Endothelial cell (in vitro differentiated cells): ENCODE measurements at regions not wholly inside any gene's neighbourhood (a gene's known extent, or its start where the extent isn't known, plus 50 kb on each side); places are given as distances from the start of the nearest gene placed in this dataset.
A peak's percentile ranks its signal among the peaks of the same experiment; 100 is the strongest.
"Not testable (repeated sequence)": the region's sequence is repeated elsewhere in the genome, so short reads cannot be mapped to it uniquely, and the experiment has no call there.

Source experiments
- DNase-seq: peaks from one replicate; pipeline ENCODE4 v3.0.0; 2021; ENCODE audit warnings: low spot score
- H3K27ac Mint-ChIP-seq: one replicate; pipeline ENCODE4 v1.8.0; 2021; ENCODE audit warnings: mixed read lengths, inconsistent platforms; ENCODE audit not compliant: unreplicated experiment
- H3K27me3 Mint-ChIP-seq: one replicate; pipeline ENCODE4 v1.8.0; 2021; ENCODE audit warnings: mild to moderate bottlenecking, moderate library complexity, mixed read lengths, inconsistent platforms; ENCODE audit not compliant: unreplicated experiment
- H3K36me3 Mint-ChIP-seq: one replicate; pipeline ENCODE4 v1.8.0; 2021; ENCODE audit warnings: mild to moderate bottlenecking, low read depth, mixed read lengths, inconsistent platforms; ENCODE audit not compliant: unreplicated experiment
- H3K4me1 Mint-ChIP-seq: one replicate; pipeline ENCODE4 v1.8.0; 2021; ENCODE audit warnings: mild to moderate bottlenecking, mixed read lengths, inconsistent platforms; ENCODE audit not compliant: unreplicated experiment
- H3K4me3 Mint-ChIP-seq: one replicate; pipeline ENCODE4 v1.8.0; 2021; ENCODE audit warnings: mild to moderate bottlenecking, mixed read lengths, inconsistent platforms; ENCODE audit not compliant: unreplicated experiment
- H3K9me3 Mint-ChIP-seq: one replicate; pipeline ENCODE4 v1.8.0; 2021; ENCODE audit warnings: mixed read lengths, inconsistent platforms; ENCODE audit not compliant: unreplicated experiment
- CTCF ChIP-seq: fragments of 200-600 bp; sonication (generic); IDR thresholded peaks from one replicate; pipeline ENCODE4 v1.5.0; 2021; ENCODE audit warnings: antibody characterized with exemption; ENCODE audit not compliant: unreplicated experiment

- no peak for TF ChIP-seq CTCF
- no peak overlapping the region for H3K4me3 Mint-ChIP-seq
- H3K9me3 Mint-ChIP-seq: peaks cover 40% of the 10 kb centered on the region
These were observed 1142.3 kb downstream of the RPIA start for GRCh38 chr2:89833780-89834117.

GRCh38 chr2:89834306-89834705, 1142.8 kb downstream of the RPIA start:
- H3K4me1 Mint-ChIP-seq: no peaks in the 10 kb centered on the region
- H3K27me3 Mint-ChIP-seq: peaks cover 24% of the 10 kb centered on the region
- H3K27ac Mint-ChIP-seq: no peak overlapping the region
- no peak for TF ChIP-seq CTCF
- H3K36me3 Mint-ChIP-seq: peaks cover 25% of the 10 kb centered on the region
- H3K9me3 Mint-ChIP-seq: peaks cover 34% of the 10 kb centered on the region
- no peak for DNase-seq
- no peak overlapping the region for H3K4me3 Mint-ChIP-seq

More at GRCh38 chr2:89833780-89834117, 1142.3 kb downstream of the RPIA start:
- DNase-seq: no peak
- Mint-ChIP-seq H3K27me3 (peaks cover 26% of the 10 kb centered on the region), H3K36me3 (peaks cover 29% of the 10 kb centered on the region), H3K4me1 (no peaks in the 10 kb centered on the region), H3K27ac (no peak overlapping the region)

- Mint-ChIP-seq H3K36me3 (peaks cover 24% of the 10 kb centered on the region), H3K27me3 (peaks cover 25% of the 10 kb centered on the region), H3K4me3 (peak overlapping the region; percentile 0), H3K9me3 (peaks cover 26% of the 10 kb centered on the region)
- DNase-seq, H3K27ac Mint-ChIP-seq, H3K4me1 Mint-ChIP-seq: not testable (repeated sequence)
These were observed 1144.9 kb downstream of the RPIA start for GRCh38 chr2:89836326-89836725.

- Mint-ChIP-seq H3K27ac (no peak overlapping the region), H3K27me3 (peaks cover 24% of the 10 kb centered on the region), H3K36me3 (peaks cover 30% of the 10 kb centered on the region)
These were observed 1146.6 kb downstream of the RPIA start for GRCh38 chr2:89837962-89838625.

GRCh38 chr2:89840175-89840574, 1148.7 kb downstream of the RPIA start:
- DNase-seq, H3K27ac Mint-ChIP-seq, H3K4me1 Mint-ChIP-seq: not testable (repeated sequence)
- peaks cover 32% of the 10 kb centered on the region for H3K36me3 Mint-ChIP-seq
- H3K9me3 Mint-ChIP-seq: peaks cover 37% of the 10 kb centered on the region
- peak overlapping the region; percentile 3 for H3K4me3 Mint-ChIP-seq
- H3K27me3 Mint-ChIP-seq: peaks cover 23% of the 10 kb centered on the region

More at GRCh38 chr2:89837962-89838625, 1146.6 kb downstream of the RPIA start:
- Mint-ChIP-seq H3K9me3 (peaks cover 26% of the 10 kb centered on the region), H3K4me1 (no peaks in the 10 kb centered on the region), H3K4me3 (peak overlapping the region; percentile 5)
- DNase-seq: no peak
- TF ChIP-seq CTCF: no peak

GRCh38 chr2:89840781-89841475, 1149.5 kb downstream of the RPIA start:
- H3K4me1 Mint-ChIP-seq, DNase-seq, H3K4me3 Mint-ChIP-seq, H3K27ac Mint-ChIP-seq: not testable (repeated sequence)
- Mint-ChIP-seq H3K36me3 (peaks cover 32% of the 10 kb centered on the region), H3K9me3 (peaks cover 45% of the 10 kb centered on the region), H3K27me3 (peaks cover 23% of the 10 kb centered on the region)
